HepG2 (cell line): ENCODE measurements at regions not wholly inside any gene's neighbourhood (a gene's known extent, or its start where the extent isn't known, plus 50 kb on each side); places are given as distances from the start of the nearest gene placed in this dataset.

ENCODE experiments used
- ATF1 ChIP-seq: IDR thresholded peaks from 2 replicates; pipeline ENCODE4 v1.6.1; 2016; ENCODE audit warnings: mild to moderate bottlenecking, control low read depth
- FOXP1 ChIP-seq, 2 experiments: fragments of 450-650 bp in 1 of 2; IDR thresholded peaks; 2 replicates each; pipeline ENCODE4 v1.6.1; 2017 to 2018; ENCODE audit warnings: antibody characterized with exemption in 1 of 2
- HNF4A ChIP-seq: sonication (generic); formaldehyde crosslinking; IDR thresholded peaks from 2 replicates; pipeline ENCODE4 v1.4.0; 2020; ENCODE audit warnings: missing genetic modification reagents
- HOXA5 ChIP-seq: sonication (generic); formaldehyde crosslinking; IDR thresholded peaks from 2 replicates; pipeline ENCODE4 v1.4.0; 2020; ENCODE audit warnings: missing genetic modification reagents
- IRF2 ChIP-seq: IDR thresholded peaks from 2 replicates; pipeline ENCODE4 v1.6.1; 2018; ENCODE audit warnings: missing genetic modification reagents, missing compliant biosample characterization
- KDM1A ChIP-seq: IDR thresholded peaks from 2 replicates; pipeline ENCODE4 v1.6.1; 2016; ENCODE audit warnings: missing compliant biosample characterization
- KLF16 ChIP-seq, 2 experiments: sonication (generic) in 1 of 2; formaldehyde crosslinking in 1 of 2; IDR thresholded peaks; 2 replicates each; pipeline versions ENCODE4 v1.6.1 to v1.8.0; 2016 to 2023; ENCODE audit warnings: missing genetic modification reagents in 2 of 2, missing compliant biosample characterization in 1 of 2
- LCORL ChIP-seq, 2 experiments: fragments of 450-650 bp in 1 of 2; sonication (generic) in 1 of 2; formaldehyde crosslinking in 1 of 2; IDR thresholded peaks; 2 replicates each; pipeline versions ENCODE4 v1.5.0 to v1.6.1; 2017 to 2020; ENCODE audit warnings: antibody characterized with exemption in 1 of 2, missing genetic modification reagents in 1 of 2
- MIXL1 ChIP-seq: IDR thresholded peaks from 2 replicates; pipeline ENCODE4 v1.6.1; 2016
- RAD21 ChIP-seq: fragments of 450-650 bp; formaldehyde crosslinking; IDR thresholded peaks from 2 replicates; pipeline ENCODE4 v1.5.0; 2020; ENCODE audit warnings: mild to moderate bottlenecking
- SALL1 ChIP-seq: sonication (generic); formaldehyde crosslinking; IDR thresholded peaks from 2 replicates; pipeline ENCODE4 v1.8.0; 2022; ENCODE audit warnings: mild to moderate bottlenecking, missing genetic modification reagents
- SETDB1 ChIP-seq: sonication (generic); formaldehyde crosslinking; IDR thresholded peaks from 2 replicates; pipeline ENCODE4 v1.5.1; 2020; ENCODE audit warnings: missing genetic modification reagents, mild to moderate bottlenecking, borderline replicate concordance
- SSRP1 ChIP-seq: IDR thresholded peaks from 2 replicates; pipeline ENCODE4 v1.6.1; 2016; ENCODE audit warnings: control low read depth
- TBX2 ChIP-seq: sonication (generic); formaldehyde crosslinking; IDR thresholded peaks from 2 replicates; pipeline ENCODE4 v1.5.0; 2020; ENCODE audit warnings: missing genetic modification reagents, mild to moderate bottlenecking, borderline replicate concordance
- TRIM24 ChIP-seq: sonication (generic); formaldehyde crosslinking; IDR thresholded peaks from 2 replicates; pipeline ENCODE4 v1.8.0; 2022; ENCODE audit warnings: mild to moderate bottlenecking, missing genetic modification reagents
- ZMYM3 ChIP-seq: sonication (generic); formaldehyde crosslinking; IDR thresholded peaks from 2 replicates; pipeline ENCODE4 v1.5.1; 2020; ENCODE audit warnings: mild to moderate bottlenecking, missing genetic modification reagents
- ZNF10 ChIP-seq: sonication (generic); formaldehyde crosslinking; IDR thresholded peaks from 2 replicates; pipeline ENCODE4 v1.4.0; 2020; ENCODE audit warnings: mild to moderate bottlenecking, low read depth, missing genetic modification reagents, borderline replicate concordance
- ZNF136 ChIP-seq: sonication (generic); formaldehyde crosslinking; IDR thresholded peaks from 2 replicates; pipeline ENCODE4 v1.8.1; 2022; ENCODE audit warnings: low read depth, mild to moderate bottlenecking, moderate library complexity, missing genetic modification reagents
- ZNF224 ChIP-seq: sonication (generic); formaldehyde crosslinking; IDR thresholded peaks from 2 replicates; pipeline ENCODE4 v1.5.0; 2020; ENCODE audit warnings: mild to moderate bottlenecking, missing genetic modification reagents
- ZNF550 ChIP-seq: sonication (generic); formaldehyde crosslinking; IDR thresholded peaks from 2 replicates; pipeline ENCODE4 v1.4.0; 2020; ENCODE audit warnings: mild to moderate bottlenecking, missing genetic modification reagents, borderline replicate concordance
- ZNF557 ChIP-seq: sonication (generic); formaldehyde crosslinking; IDR thresholded peaks from 2 replicates; pipeline ENCODE4 v1.4.0; 2020; ENCODE audit warnings: missing genetic modification reagents
- ZNF614 ChIP-seq: IDR thresholded peaks from 2 replicates; pipeline ENCODE4 v1.6.1; 2018; ENCODE audit warnings: missing biosample characterization, missing genetic modification reagents, inconsistent platforms, borderline replicate concordance
- ZSCAN25 ChIP-seq: sonication (generic); formaldehyde crosslinking; IDR thresholded peaks from 2 replicates; pipeline ENCODE4 v1.8.0; 2022; ENCODE audit warnings: mild to moderate bottlenecking, missing genetic modification reagents
- TF ChIP-seq, protein P1 (sequence below): sonication (generic); formaldehyde crosslinking; IDR thresholded peaks from 2 replicates; pipeline ENCODE4 v1.8.0; 2022; ENCODE audit warnings: mild to moderate bottlenecking, missing genetic modification reagents; ENCODE audit not compliant: insufficient replicate concordance
- TF ChIP-seq, protein P2 (sequence below): sonication (generic); formaldehyde crosslinking; IDR thresholded peaks from 2 replicates; pipeline ENCODE4 v1.4.0; 2020; ENCODE audit warnings: missing genetic modification reagents, borderline replicate concordance
- TF ChIP-seq, protein P3 (sequence below): sonication (generic); formaldehyde crosslinking; IDR thresholded peaks from 2 replicates; pipeline ENCODE4 v1.4.0; 2020; ENCODE audit warnings: missing genetic modification reagents

DNA sequence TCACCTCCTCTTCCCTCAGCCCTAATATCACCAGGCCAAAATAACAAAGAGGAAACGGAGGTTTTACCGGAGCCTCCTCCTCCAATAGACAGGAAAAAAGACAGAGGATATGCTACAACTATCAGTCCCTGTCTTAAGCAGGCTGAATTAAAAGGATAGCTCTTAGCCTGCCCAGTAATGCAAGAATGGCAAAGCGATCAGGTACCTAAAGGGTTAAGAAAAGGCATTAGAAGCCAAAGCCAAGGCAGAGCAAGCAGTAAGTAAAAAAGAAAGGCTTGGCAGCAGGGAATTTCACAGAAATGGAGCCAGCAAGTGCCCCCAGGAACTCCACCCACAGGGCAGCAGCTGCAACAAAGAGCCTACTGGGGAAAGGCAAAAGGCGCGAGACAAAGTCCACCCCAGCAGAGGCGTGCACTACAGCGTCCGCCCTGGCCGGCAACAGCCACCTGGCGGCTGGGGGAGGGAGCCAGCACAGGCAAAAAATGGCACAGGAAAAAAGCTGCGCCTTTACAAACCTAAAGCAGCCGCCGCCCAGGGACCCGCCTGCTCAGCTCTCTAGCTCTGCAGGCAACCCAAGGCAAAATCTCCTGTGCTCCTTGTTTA is 220.6 kb upstream of the ZC4H2 start (continued):
- TF ChIP-seq ZNF557 (CRISPR knock-in tag) (no peak), TBX2 (CRISPR knock-in tag) (0 out of 2 replicates have a peak, but pooled peaks have one; percentile 19), SALL1 (CRISPR knock-in tag) (peak; percentile 71), ZNF10 (no peak), ZMYM3 (CRISPR knock-in tag) (peak; percentile 63; the same call in 1 of the 2 replicates), LCORL (IDR thresholded peaks at IDR 0.05) (no peak), LCORL (CRISPR knock-in tag; IDR thresholded peaks at IDR 0.05) (peak; percentile 50; the same call in 1 of the 2 replicates), HNF4A (CRISPR knock-in tag) (peak; percentile 86), ATF1 (CRISPR knock-in tag) (no peak), FOXP1 (IDR thresholded peaks at IDR 0.05) (no peak), FOXP1 (CRISPR knock-in tag; IDR thresholded peaks at IDR 0.05) (peak; percentile 27), MIXL1 (CRISPR knock-in tag) (no peak), ZNF614 (0 out of 2 replicates have a peak, but pooled peaks have one; percentile 24), RAD21 (CRISPR knock-in tag) (peak; percentile 81), KLF16 (CRISPR knock-in tag; IDR thresholded peaks at IDR 0.05) (0 out of 4 replicates have a peak, but pooled peaks of 1 of the 2 experiments have one; percentile 16), KDM1A (CRISPR knock-in tag) (no peak), IRF2 (CRISPR knock-in tag) (peak; percentile 64; the same call in 1 of the 2 replicates), TRIM24 (CRISPR knock-in tag) (no peak), ZSCAN25 (CRISPR knock-in tag) (peak; percentile 78; the same call in 1 of the 2 replicates), ZNF550 (no peak), SETDB1 (no peak), HOXA5 (CRISPR knock-in tag) (no peak), ZNF136 (CRISPR knock-in tag) (no peak), ZNF224 (CRISPR knock-in tag) (no peak), SSRP1 (no peak)
- TF ChIP-seq, protein P1, sequence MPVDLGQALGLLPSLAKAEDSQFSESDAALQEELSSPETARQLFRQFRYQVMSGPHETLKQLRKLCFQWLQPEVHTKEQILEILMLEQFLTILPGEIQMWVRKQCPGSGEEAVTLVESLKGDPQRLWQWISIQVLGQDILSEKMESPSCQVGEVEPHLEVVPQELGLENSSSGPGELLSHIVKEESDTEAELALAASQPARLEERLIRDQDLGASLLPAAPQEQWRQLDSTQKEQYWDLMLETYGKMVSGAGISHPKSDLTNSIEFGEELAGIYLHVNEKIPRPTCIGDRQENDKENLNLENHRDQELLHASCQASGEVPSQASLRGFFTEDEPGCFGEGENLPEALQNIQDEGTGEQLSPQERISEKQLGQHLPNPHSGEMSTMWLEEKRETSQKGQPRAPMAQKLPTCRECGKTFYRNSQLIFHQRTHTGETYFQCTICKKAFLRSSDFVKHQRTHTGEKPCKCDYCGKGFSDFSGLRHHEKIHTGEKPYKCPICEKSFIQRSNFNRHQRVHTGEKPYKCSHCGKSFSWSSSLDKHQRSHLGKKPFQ (CRISPR knock-in tag) = no peak
- TF ChIP-seq, protein P2, sequence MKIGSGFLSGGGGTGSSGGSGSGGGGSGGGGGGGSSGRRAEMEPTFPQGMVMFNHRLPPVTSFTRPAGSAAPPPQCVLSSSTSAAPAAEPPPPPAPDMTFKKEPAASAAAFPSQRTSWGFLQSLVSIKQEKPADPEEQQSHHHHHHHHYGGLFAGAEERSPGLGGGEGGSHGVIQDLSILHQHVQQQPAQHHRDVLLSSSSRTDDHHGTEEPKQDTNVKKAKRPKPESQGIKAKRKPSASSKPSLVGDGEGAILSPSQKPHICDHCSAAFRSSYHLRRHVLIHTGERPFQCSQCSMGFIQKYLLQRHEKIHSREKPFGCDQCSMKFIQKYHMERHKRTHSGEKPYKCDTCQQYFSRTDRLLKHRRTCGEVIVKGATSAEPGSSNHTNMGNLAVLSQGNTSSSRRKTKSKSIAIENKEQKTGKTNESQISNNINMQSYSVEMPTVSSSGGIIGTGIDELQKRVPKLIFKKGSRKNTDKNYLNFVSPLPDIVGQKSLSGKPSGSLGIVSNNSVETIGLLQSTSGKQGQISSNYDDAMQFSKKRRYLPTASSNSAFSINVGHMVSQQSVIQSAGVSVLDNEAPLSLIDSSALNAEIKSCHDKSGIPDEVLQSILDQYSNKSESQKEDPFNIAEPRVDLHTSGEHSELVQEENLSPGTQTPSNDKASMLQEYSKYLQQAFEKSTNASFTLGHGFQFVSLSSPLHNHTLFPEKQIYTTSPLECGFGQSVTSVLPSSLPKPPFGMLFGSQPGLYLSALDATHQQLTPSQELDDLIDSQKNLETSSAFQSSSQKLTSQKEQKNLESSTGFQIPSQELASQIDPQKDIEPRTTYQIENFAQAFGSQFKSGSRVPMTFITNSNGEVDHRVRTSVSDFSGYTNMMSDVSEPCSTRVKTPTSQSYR (CRISPR knock-in tag) = peak; percentile 58; the same call in 1 of the 2 replicates
- TF ChIP-seq, protein P3, sequence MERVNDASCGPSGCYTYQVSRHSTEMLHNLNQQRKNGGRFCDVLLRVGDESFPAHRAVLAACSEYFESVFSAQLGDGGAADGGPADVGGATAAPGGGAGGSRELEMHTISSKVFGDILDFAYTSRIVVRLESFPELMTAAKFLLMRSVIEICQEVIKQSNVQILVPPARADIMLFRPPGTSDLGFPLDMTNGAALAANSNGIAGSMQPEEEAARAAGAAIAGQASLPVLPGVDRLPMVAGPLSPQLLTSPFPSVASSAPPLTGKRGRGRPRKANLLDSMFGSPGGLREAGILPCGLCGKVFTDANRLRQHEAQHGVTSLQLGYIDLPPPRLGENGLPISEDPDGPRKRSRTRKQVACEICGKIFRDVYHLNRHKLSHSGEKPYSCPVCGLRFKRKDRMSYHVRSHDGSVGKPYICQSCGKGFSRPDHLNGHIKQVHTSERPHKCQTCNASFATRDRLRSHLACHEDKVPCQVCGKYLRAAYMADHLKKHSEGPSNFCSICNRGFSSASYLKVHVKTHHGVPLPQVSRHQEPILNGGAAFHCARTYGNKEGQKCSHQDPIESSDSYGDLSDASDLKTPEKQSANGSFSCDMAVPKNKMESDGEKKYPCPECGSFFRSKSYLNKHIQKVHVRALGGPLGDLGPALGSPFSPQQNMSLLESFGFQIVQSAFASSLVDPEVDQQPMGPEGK (CRISPR knock-in tag) = peak; percentile 72
